GM23248 (cell line): ENCODE measurements at regions not wholly inside any gene's neighbourhood (a gene's known extent, or its start where the extent isn't known, plus 50 kb on each side); places are given as distances from the start of the nearest gene placed in this dataset.

Source experiments
- EZH2 ChIP-seq: fragments of 200-600 bp; sonication (generic); IDR thresholded peaks from 2 replicates; pipeline ENCODE4 v1.6.1; 2018; ENCODE audit warnings: antibody characterized with exemption, mild to moderate bottlenecking; ENCODE audit not compliant: insufficient read depth, poor library complexity, severe bottlenecking
- EZH2phosphoT487 ChIP-seq: fragments of 200-600 bp; sonication (generic); IDR thresholded peaks from 2 replicates; pipeline ENCODE4 v1.6.1; 2018; ENCODE audit warnings: antibody characterized with exemption, moderate library complexity, mild to moderate bottlenecking, low read depth; ENCODE audit not compliant: insufficient read depth

DNA sequence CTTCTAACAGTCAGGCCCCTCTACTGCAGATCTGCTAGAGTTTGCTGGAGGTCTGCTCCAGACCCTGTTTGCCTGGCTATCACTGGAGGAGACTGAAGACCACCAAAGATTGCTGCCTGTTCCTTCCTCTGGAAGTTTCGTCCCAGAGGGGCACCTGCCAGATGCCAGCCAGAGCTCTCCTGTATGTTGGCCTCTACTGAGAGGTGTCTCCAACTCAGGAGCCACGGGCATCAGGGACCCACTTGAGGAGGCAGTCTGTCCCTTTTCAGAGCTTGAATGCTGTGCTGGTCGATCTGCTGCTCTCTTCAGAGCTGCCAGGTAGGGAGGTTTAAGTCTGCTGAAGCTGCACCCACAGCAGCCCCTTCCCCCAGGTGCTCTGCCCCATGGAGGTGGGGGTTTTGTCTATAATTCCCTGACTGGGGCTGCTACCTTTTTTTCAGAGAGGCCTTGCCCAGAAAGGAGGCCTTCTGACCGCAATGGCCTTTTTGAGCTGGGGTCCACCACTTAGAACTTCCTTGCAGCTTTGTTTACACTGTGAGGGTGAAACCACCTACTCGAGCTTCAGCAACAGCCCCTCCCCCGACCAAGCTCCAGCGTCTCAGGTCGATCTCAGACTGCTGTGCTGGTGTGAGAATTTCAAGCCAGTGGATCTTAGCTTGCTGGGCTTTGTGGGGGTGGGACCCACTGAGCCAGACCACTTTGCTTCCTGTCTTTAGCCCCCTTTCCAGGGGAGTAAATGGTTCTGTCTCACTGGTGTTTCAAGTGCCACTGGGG lies 566.0 kb downstream of the NR4A2 start:
- no peak for TF ChIP-seq EZH2
- no peak for TF ChIP-seq EZH2phosphoT487
